Nephron (organoid): ENCODE measurements at regions not wholly inside any gene's neighbourhood (a gene's known extent, or its start where the extent isn't known, plus 50 kb on each side); places are given as distances from the start of the nearest gene placed in this dataset.
"Not testable (repeated sequence)": the region's sequence is repeated elsewhere in the genome, so short reads cannot be mapped to it uniquely, and the experiment has no call there.

Source experiments
- H3K27ac Mint-ChIP-seq, 3 experiments: 2 replicates each; pipeline ENCODE4 v1.8.0; 2020; ENCODE audit warnings: mixed read lengths in 3 of 3, mild to moderate bottlenecking in 2 of 3, moderate library complexity in 1 of 3
- H3K27me3 Mint-ChIP-seq: 2 replicates; pipeline ENCODE4 v1.8.0; 2021; ENCODE audit warnings: low read depth, mild to moderate bottlenecking, moderate library complexity, mixed read lengths
- H3K36me3 Mint-ChIP-seq: 2 replicates; pipeline ENCODE4 v1.8.0; 2020; ENCODE audit warnings: low read depth, mixed read lengths
- H3K4me1 Mint-ChIP-seq: 2 replicates; pipeline ENCODE4 v1.8.0; 2020; ENCODE audit warnings: mixed read lengths
- H3K4me3 Mint-ChIP-seq, 3 experiments: 2 replicates each; pipeline ENCODE4 v1.8.0; 2020; ENCODE audit warnings: mild to moderate bottlenecking in 3 of 3, mixed read lengths in 3 of 3, moderate library complexity in 2 of 3
- H3K9me3 Mint-ChIP-seq: 2 replicates; pipeline ENCODE4 v1.8.0; 2020; ENCODE audit warnings: mixed read lengths
- TF ChIP-seq, protein P1 (sequence below), 3 experiments: fragments of 200-600 bp; sonication (generic); IDR thresholded peaks; one replicate each; pipeline ENCODE4 v1.5.0; 2021; ENCODE audit warnings: antibody characterized with exemption in 3 of 3; ENCODE audit not compliant: unreplicated experiment in 3 of 3

- not testable (repeated sequence) for H3K4me1 Mint-ChIP-seq, H3K4me3 Mint-ChIP-seq
- peaks cover 10% of the 10 kb centered on the region for H3K27me3 Mint-ChIP-seq
Observed at GRCh38 chr1:91207691-91208090, 185.9 kb upstream of the ZNF644 start.

GRCh38 chr1:91204150-91204549 is 182.3 kb upstream of the ZNF644 start:
- H3K27ac Mint-ChIP-seq: not testable (repeated sequence)

More at GRCh38 chr1:91207691-91208090, 185.9 kb upstream of the ZNF644 start:
- H3K27ac Mint-ChIP-seq, H3K9me3 Mint-ChIP-seq, H3K36me3 Mint-ChIP-seq: not testable (repeated sequence)

DNA sequence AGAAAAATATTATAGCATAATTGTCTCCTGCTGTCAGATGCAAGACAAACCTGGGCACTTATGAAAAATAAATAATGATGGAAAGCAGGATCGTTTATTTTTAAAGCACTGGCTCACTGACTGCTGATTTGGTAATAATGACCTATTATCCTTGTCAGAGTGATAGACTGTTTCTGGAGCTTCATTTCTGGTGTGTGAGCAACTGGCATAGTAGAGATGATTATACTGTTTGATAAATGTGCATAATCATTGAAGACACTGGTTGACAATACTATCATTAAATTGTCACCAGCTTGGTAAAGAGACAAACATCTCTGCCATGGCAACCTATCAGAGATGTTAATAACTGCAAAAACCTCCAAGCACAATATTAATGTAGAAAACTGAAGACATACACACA is 179.9 kb upstream of the ZNF644 start:
- Mint-ChIP-seq H3K4me1 (no peaks in the 10 kb centered on the region), H3K27ac (no peak overlapping the region), H3K9me3 (no peaks in the 10 kb centered on the region), H3K27me3 (peaks cover 2% of the 10 kb centered on the region), H3K4me3 (no peak overlapping the region), H3K36me3 (no peaks in the 10 kb centered on the region)
- TF ChIP-seq, protein P1, sequence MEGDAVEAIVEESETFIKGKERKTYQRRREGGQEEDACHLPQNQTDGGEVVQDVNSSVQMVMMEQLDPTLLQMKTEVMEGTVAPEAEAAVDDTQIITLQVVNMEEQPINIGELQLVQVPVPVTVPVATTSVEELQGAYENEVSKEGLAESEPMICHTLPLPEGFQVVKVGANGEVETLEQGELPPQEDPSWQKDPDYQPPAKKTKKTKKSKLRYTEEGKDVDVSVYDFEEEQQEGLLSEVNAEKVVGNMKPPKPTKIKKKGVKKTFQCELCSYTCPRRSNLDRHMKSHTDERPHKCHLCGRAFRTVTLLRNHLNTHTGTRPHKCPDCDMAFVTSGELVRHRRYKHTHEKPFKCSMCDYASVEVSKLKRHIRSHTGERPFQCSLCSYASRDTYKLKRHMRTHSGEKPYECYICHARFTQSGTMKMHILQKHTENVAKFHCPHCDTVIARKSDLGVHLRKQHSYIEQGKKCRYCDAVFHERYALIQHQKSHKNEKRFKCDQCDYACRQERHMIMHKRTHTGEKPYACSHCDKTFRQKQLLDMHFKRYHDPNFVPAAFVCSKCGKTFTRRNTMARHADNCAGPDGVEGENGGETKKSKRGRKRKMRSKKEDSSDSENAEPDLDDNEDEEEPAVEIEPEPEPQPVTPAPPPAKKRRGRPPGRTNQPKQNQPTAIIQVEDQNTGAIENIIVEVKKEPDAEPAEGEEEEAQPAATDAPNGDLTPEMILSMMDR (IDR thresholded peaks at IDR 0.05; ENCODE audit: unreplicated experiment in 3 of 3): no peak

More at GRCh38 chr1:91204150-91204549, 182.3 kb upstream of the ZNF644 start:
- H3K9me3 Mint-ChIP-seq, H3K27me3 Mint-ChIP-seq, H3K4me3 Mint-ChIP-seq, H3K36me3 Mint-ChIP-seq, H3K4me1 Mint-ChIP-seq: not testable (repeated sequence)

DNA sequence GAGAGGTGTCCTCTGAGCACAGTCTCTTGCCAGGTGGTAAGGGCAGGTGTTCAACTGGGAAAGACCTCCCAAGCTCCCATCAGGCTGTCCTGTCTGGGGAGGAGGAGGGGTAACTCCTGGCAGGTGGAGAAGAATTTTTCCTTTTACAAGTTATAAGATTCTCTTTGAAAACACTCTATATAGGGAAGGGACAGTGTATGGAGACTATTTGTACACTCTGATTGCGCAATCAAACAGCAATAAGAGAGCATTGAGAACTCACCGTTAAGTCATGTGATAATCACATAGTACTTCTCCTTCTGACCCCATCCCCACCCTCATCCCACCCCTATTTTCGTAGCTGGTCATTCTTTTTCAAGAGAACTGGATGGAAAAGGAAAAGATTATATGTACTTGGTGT is 179.3 kb upstream of the ZNF644 start:
- no peak overlapping the region for H3K4me3 Mint-ChIP-seq
- H3K27me3 Mint-ChIP-seq: no peaks in the 10 kb centered on the region
- H3K4me1 Mint-ChIP-seq: no peaks in the 10 kb centered on the region
- H3K9me3 Mint-ChIP-seq: no peaks in the 10 kb centered on the region
- no peak overlapping the region for H3K27ac Mint-ChIP-seq
- no peaks in the 10 kb centered on the region for H3K36me3 Mint-ChIP-seq
- TF ChIP-seq, protein P1 (IDR thresholded peaks at IDR 0.05; ENCODE audit: unreplicated experiment in 3 of 3): no peak

GRCh38 chr1:91200675-91201074 is 178.8 kb upstream of the ZNF644 start:
- TF ChIP-seq, protein P1 (IDR thresholded peaks at IDR 0.05; ENCODE audit: unreplicated experiment in 3 of 3): no peak
- Mint-ChIP-seq H3K4me3 (no peak overlapping the region), H3K36me3 (no peaks in the 10 kb centered on the region)

DNA sequence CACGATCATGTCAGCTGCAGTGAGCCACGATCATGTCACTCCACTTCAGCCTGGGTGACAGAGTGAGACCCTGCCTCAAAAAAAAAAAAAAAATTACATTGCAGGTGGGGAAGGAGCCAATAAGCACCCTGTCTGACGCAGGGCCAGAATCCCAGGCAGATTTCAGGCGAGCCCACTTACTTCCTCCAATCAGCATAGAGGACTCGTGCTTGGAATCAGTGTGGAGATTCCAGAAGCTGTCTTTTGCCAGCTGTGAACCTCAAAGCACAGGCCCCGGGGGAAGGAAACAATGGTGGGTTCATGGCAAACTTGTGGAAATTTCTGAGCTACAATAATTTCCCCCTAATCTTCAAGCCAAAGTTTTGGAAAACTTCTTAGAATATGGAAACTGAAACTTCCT is 178.2 kb upstream of the ZNF644 start:
- H3K27me3 Mint-ChIP-seq: no peaks in the 10 kb centered on the region
- no peak overlapping the region for H3K4me3 Mint-ChIP-seq
- TF ChIP-seq, protein P1 (IDR thresholded peaks at IDR 0.05; ENCODE audit: unreplicated experiment in 3 of 3): no peak
- no peaks in the 10 kb centered on the region for H3K4me1 Mint-ChIP-seq
- H3K27ac Mint-ChIP-seq: no peak overlapping the region
- H3K36me3 Mint-ChIP-seq: no peaks in the 10 kb centered on the region
- H3K9me3 Mint-ChIP-seq: no peaks in the 10 kb centered on the region

More at GRCh38 chr1:91200675-91201074, 178.8 kb upstream of the ZNF644 start:
- no peaks in the 10 kb centered on the region for H3K9me3 Mint-ChIP-seq
- no peaks in the 10 kb centered on the region for H3K4me1 Mint-ChIP-seq
- H3K27ac Mint-ChIP-seq: no peak overlapping the region
- no peaks in the 10 kb centered on the region for H3K27me3 Mint-ChIP-seq

DNA sequence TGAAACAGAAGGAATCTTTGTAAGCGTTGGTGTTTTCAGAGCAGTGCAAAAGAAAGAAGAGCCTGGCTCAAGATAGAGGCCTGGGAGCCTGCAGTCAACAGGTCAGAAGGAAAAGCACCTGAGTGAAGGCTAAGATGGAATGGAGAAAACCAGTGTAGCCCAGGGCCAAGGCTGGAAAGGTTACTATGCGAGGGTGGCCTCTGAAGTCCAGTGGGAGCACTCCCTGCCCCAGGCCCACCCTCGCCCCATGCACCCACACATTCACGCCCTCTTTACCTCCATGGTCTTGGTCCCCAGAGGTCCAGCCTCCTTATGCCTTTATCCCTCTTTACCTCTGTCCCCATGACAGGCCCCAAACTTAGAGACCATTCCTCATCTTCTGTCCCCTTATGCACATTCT is 169.2 kb upstream of the ZNF644 start:
- no peak overlapping the region for H3K27ac Mint-ChIP-seq

More for the DNA sequence above, 169.2 kb upstream of the ZNF644 start:
- Mint-ChIP-seq H3K4me3 (no peak overlapping the region), H3K9me3 (peaks cover 4% of the 10 kb centered on the region), H3K4me1 (no peaks in the 10 kb centered on the region), H3K27me3 (peaks cover 8% of the 10 kb centered on the region), H3K36me3 (no peaks in the 10 kb centered on the region)
- TF ChIP-seq, protein P1 (IDR thresholded peaks at IDR 0.05; ENCODE audit: unreplicated experiment in 3 of 3): no peak
